ENCODE measurements at regions not wholly inside any gene's neighbourhood (a gene's known extent, or its start where the extent isn't known, plus 50 kb on each side); places are given as distances from the start of the nearest gene placed in this dataset.

DNA sequence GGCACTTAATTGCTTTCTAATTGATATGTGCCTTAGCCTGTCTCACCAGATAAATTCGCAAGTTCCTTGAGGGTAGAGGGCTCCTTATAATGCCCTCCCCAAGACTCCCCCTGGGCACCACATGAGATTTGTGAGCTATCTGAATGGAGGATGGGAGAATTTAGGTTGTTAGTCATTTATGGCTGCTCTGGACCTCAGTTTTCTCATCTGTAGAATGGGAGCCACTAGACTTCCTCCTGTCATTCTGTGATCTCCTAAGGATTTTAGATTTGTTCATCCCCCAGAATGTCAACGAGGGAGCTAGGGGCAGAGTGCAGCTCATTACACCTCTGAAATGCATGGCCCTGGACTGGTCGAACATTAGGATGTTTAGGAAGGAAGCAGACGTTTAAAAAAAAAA lies 294.6 kb downstream of the MIAT start:
- 31 to 40% (median 34%) methylated on average over 4 of the region's 4 CpGs for WGBS, 4 donors
- H3K4me1 ChIP-seq (replicated peaks in 1 of 2) = no peaks in the 10 kb centered on the region
- H3K4me3 ChIP-seq = no peak overlapping the region
- peaks cover 3% of the 10 kb centered on the region for H3K27me3 ChIP-seq
- DNase-seq = no peak
- H3K36me3 ChIP-seq (replicated peaks in 1 of 2) = no peaks in the 10 kb centered on the region
- H3K9me3 ChIP-seq (replicated peaks in 1 of 3) = no peaks in the 10 kb centered on the region
- no peak overlapping the region for H3K27ac ChIP-seq
- intact Hi-C loops (cut with DNase I) = no loop called here
- TF ChIP-seq, protein P1, sequence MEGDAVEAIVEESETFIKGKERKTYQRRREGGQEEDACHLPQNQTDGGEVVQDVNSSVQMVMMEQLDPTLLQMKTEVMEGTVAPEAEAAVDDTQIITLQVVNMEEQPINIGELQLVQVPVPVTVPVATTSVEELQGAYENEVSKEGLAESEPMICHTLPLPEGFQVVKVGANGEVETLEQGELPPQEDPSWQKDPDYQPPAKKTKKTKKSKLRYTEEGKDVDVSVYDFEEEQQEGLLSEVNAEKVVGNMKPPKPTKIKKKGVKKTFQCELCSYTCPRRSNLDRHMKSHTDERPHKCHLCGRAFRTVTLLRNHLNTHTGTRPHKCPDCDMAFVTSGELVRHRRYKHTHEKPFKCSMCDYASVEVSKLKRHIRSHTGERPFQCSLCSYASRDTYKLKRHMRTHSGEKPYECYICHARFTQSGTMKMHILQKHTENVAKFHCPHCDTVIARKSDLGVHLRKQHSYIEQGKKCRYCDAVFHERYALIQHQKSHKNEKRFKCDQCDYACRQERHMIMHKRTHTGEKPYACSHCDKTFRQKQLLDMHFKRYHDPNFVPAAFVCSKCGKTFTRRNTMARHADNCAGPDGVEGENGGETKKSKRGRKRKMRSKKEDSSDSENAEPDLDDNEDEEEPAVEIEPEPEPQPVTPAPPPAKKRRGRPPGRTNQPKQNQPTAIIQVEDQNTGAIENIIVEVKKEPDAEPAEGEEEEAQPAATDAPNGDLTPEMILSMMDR (IDR thresholded peaks at IDR 0.05) = no peak
- TF ChIP-seq POLR2A (IDR thresholded peaks at IDR 0.05) = no peak

DNA sequence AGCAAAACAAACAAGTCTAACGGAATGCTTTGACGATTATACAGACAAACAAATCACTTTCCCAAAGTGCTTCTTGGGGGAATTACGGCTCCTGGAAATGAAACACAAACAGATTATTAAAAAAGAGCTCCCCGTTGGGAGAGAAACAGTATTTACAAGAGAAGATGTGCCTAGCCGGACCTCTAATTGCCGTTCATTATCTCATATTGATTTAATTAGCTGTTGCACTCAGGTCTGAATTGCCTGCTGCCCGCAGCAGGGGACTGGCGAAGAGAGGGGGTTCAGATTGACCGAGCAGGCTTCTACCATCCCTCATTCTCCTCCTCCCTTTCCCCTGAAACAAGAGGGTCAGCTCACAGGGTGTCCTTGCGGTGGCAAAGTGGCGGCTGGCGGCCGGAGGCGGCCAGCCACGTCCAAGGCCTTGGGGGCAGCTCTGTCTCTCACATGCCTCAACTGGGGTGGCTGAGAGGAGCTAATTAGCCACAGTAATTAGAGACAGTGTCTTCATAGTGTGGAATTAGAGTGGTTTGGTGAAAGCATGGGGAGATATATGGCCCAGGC lies 295.1 kb downstream of the MIAT start:
- TF ChIP-seq, protein P1 (IDR thresholded peaks at IDR 0.05) = no peak
- TF ChIP-seq POLR2A (IDR thresholded peaks at IDR 0.05) = no peak
- Histone ChIP-seq H3K27ac (no peak overlapping the region), H3K27me3 (peaks cover 3% of the 10 kb centered on the region), H3K9me3 (replicated peaks in 1 of 3) (no peaks in the 10 kb centered on the region), H3K4me1 (replicated peaks in 1 of 2) (no peaks in the 10 kb centered on the region), H3K4me3 (no peak overlapping the region), H3K36me3 (replicated peaks in 1 of 2) (no peaks in the 10 kb centered on the region)
- intact Hi-C loops (cut with DNase I) = no loop called here
- DNase-seq = no peak
- WGBS, 4 donors = 24 to 41% (median 36%) methylated on average over 9 to 15 of the region's 15 CpGs

DNA sequence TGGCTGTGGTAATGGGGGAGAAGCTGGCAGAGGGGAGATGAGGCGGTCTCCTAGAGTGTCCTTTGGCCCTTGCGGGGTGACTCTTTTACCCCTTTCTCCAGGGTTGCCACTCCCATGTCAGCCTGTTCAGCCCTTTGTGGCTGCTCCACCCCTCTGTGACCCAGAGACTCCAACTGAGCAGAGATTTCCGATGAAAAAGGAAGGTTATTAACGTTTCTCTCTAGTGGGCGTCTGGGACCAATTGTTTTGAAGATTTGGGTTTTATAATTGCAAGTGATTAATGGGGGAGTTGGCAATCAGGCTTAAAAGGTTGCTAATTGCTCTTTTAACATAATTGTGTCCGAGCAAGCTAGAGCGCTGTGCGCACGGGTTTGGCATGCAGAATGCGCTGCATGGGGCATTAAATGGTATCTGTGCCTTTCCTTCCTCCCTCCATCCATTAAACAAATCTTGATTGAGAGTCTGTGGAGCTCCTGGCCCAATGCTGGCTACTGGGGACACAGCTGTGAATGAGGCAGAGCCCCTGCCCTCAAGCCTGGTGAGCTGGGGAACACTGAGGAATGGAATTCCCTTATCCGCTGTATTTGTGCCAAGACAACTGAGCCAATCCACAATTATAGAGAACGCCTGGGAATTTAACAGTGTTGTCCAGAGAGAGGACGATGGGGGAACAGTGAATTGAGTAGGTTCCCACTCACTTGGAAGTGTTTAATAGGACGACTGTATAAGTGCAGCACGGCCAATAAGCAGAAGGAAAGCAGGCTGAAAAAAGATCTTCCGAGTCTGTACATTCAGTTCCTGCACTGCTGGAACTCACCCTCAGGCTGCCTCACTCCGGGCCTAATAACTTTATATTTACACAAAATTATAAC lies 295.9 kb downstream of the MIAT start:
- intact Hi-C loops (cut with DNase I) = no loop called here
- H3K9me3 ChIP-seq (replicated peaks in 1 of 3) = no peaks in the 10 kb centered on the region
- WGBS, 4 donors = 53 to 62% (median 58%) methylated on average over 17 of the region's 17 CpGs
- no peak overlapping the region for H3K27ac ChIP-seq
- H3K27me3 ChIP-seq = peaks cover 3% of the 10 kb centered on the region
- H3K4me1 ChIP-seq (replicated peaks in 1 of 2) = no peaks in the 10 kb centered on the region
- TF ChIP-seq, protein P1 (IDR thresholded peaks at IDR 0.05) = no peak
- no peak for TF ChIP-seq POLR2A (IDR thresholded peaks at IDR 0.05)
- H3K36me3 ChIP-seq (replicated peaks in 1 of 2) = no peaks in the 10 kb centered on the region
- no peak for DNase-seq
- H3K4me3 ChIP-seq = no peak overlapping the region

DNA sequence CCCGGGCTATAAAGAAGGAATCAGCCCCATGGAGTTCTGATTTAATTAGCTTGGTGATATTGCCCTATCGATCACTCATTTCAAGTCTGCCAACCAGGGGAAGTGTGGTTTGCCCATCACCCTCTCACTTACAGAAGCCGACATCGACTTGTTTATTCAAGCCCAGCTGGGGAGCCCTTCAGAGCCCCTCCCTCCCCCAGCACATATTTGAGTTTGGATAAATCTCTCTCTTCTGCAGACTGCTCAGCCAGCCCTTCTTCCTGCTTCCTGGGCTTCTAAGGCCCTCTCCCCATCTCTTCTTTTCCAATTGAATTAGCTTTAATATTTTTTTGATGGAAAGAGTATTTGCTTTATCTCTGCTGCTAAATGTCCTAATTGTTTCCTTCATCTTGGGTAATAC lies 299.0 kb downstream of the MIAT start:
- intact Hi-C loops (cut with DNase I) = no loop called here
- Histone ChIP-seq H3K4me1 (replicated peaks in 1 of 2) (no peaks in the 10 kb centered on the region), H3K4me3 (no peak overlapping the region), H3K27ac (no peak overlapping the region), H3K36me3 (replicated peaks in 1 of 2) (no peaks in the 10 kb centered on the region), H3K27me3 (peaks cover 3% of the 10 kb centered on the region), H3K9me3 (replicated peaks in 1 of 3) (no peaks in the 10 kb centered on the region)
- no peak for DNase-seq
- 41 to 54% (median 47%) methylated on average over 4 of the region's 4 CpGs for WGBS, 4 donors
- TF ChIP-seq, protein P1 (IDR thresholded peaks at IDR 0.05) = no peak
- TF ChIP-seq POLR2A (IDR thresholded peaks at IDR 0.05) = no peak

Data from adrenal gland (tissue), 9 donors.